IMR-90 (cell line): ENCODE measurements at regions not wholly inside any gene's neighbourhood (a gene's known extent, or its start where the extent isn't known, plus 50 kb on each side); places are given as distances from the start of the nearest gene placed in this dataset.

ENCODE experiments used
- ATAC-seq: fragments of 200-7000 bp; cut with Tn5 transposase; 2 replicates; pipeline ENCODE4 v1.9.1; 2020; ENCODE audit warnings: low read depth, mild to moderate bottlenecking, moderate library complexity
- BruUV-seq: library from RNA; stranded (reverse); fragments of 400-500 nt; replicated peaks from 2 replicates; lab custom pipeline; 2021; lab: Mats Ljungman, UMichigan
- CTCF ChIA-PET: fragments of 300-600 bp; formaldehyde crosslinking; extraction: SDS; loops from one replicate; lab custom pipeline; 2021; ENCODE audit warnings: antibody characterized with exemption; lab: Yijun Ruan, JAX
- POLR2A ChIA-PET: fragments of 300-600 bp; sonication (Branson Sonifier 250); formaldehyde crosslinking; loops from one replicate; lab custom pipeline; 2022; ENCODE audit warnings: antibody characterized with exemption; ENCODE audit not compliant: unreplicated experiment; lab: Charles Lee
- DNase-seq: peaks from one replicate; pipeline ENCODE4 v3.0.0; 2013
- H2AFZ ChIP-seq: replicated peaks from 2 replicates; pipeline ENCODE3; 2013; ENCODE audit warnings: low read length, mild to moderate bottlenecking; ENCODE audit not compliant: poor library complexity
- H2AK5ac ChIP-seq: 2 replicates; pipeline ENCODE4 v1.6.1; 2013; ENCODE audit warnings: low read depth, low read length, inconsistent platforms
- H2AK9ac ChIP-seq: replicated peaks from 2 replicates; pipeline ENCODE3; 2013; ENCODE audit warnings: mild to moderate bottlenecking, low read depth, low read length, moderate library complexity; ENCODE audit not compliant: poor library complexity
- H2BK120ac ChIP-seq: 2 replicates; pipeline ENCODE4 v1.6.1; 2013; ENCODE audit warnings: low read depth, low read length, inconsistent platforms
- H2BK15ac ChIP-seq: 3 replicates; pipeline ENCODE4 v1.6.1; 2013; ENCODE audit warnings: low read depth, low read length, inconsistent platforms
- H2BK20ac ChIP-seq: 2 replicates; pipeline ENCODE4 v1.6.1; 2013; ENCODE audit warnings: low read depth, mild to moderate bottlenecking, inconsistent platforms, low read length, moderate library complexity
- H2BK5ac ChIP-seq: 2 replicates; pipeline ENCODE4 v1.6.1; 2013; ENCODE audit warnings: mild to moderate bottlenecking, low read depth, low read length, inconsistent platforms; ENCODE audit not compliant: poor library complexity, severe bottlenecking
- H3K14ac ChIP-seq: replicated peaks from 2 replicates; pipeline ENCODE4 v1.6.1; 2013; ENCODE audit warnings: low read depth, low read length, inconsistent platforms
- H3K18ac ChIP-seq: 2 replicates; pipeline ENCODE4 v1.6.1; 2013; ENCODE audit warnings: low read depth, low read length, control low read depth
- H3K23ac ChIP-seq: 2 replicates; pipeline ENCODE4 v1.6.1; 2013; ENCODE audit warnings: low read depth, low read length, inconsistent platforms
- H3K27ac ChIP-seq: 2 replicates; pipeline ENCODE4 v1.5.1; 2013; ENCODE audit warnings: mild to moderate bottlenecking, control low read depth, low read length; ENCODE audit not compliant: insufficient read depth
- H3K27me3 ChIP-seq: 2 replicates; pipeline ENCODE4 v1.6.1; 2013; ENCODE audit warnings: low read length; ENCODE audit not compliant: control insufficient read depth, insufficient read depth
- H3K36me3 ChIP-seq: 2 replicates; pipeline ENCODE4 v1.6.1; 2013; ENCODE audit warnings: low read length, mixed read lengths; ENCODE audit not compliant: control insufficient read depth, insufficient read depth
- H3K4ac ChIP-seq: 2 replicates; pipeline ENCODE4 v1.6.1; 2013; ENCODE audit warnings: low read depth, low read length, inconsistent platforms
- H3K4me1 ChIP-seq: 2 replicates; pipeline ENCODE4 v1.6.1; 2013; ENCODE audit warnings: low read length, mixed read lengths; ENCODE audit not compliant: control insufficient read depth, insufficient read depth
- H3K4me2 ChIP-seq: 2 replicates; pipeline ENCODE4 v1.6.1; 2013; ENCODE audit warnings: low read depth, mild to moderate bottlenecking, control low read depth, low read length, moderate library complexity
- H3K4me3 ChIP-seq: 2 replicates; pipeline ENCODE4 v1.5.1; 2013; ENCODE audit warnings: low read depth, mild to moderate bottlenecking, control low read depth, low read length, moderate library complexity; ENCODE audit not compliant: insufficient read depth
- H3K56ac ChIP-seq: 2 replicates; pipeline ENCODE4 v1.6.1; 2013; ENCODE audit warnings: low read length, inconsistent platforms; ENCODE audit not compliant: insufficient read depth; ENCODE audit errors: extremely low read depth
- H3K79me1 ChIP-seq, 2 experiments: 2 replicates each; pipeline ENCODE4 v1.6.1; 2013; ENCODE audit warnings: low read length in 2 of 2, inconsistent platforms in 1 of 2, low read depth in 1 of 2
- H3K9ac ChIP-seq: 2 replicates; pipeline ENCODE4 v1.6.1; 2013; ENCODE audit warnings: low read depth, low read length, control low read depth
- H3K9me1 ChIP-seq: 2 replicates; pipeline ENCODE4 v1.6.1; 2013; ENCODE audit warnings: low read length, inconsistent platforms; ENCODE audit not compliant: insufficient read depth
- H3K9me3 ChIP-seq: 2 replicates; pipeline ENCODE4 v1.6.1; 2013; ENCODE audit warnings: low read length; ENCODE audit not compliant: control insufficient read depth, insufficient read depth
- H4K20me1 ChIP-seq: 2 replicates; pipeline ENCODE4 v1.6.1; 2013; ENCODE audit warnings: low read length, inconsistent platforms; ENCODE audit not compliant: insufficient read depth
- H4K5ac ChIP-seq: 2 replicates; pipeline ENCODE4 v1.6.1; 2013; ENCODE audit warnings: mild to moderate bottlenecking, low read depth, low read length, control low read depth
- H4K8ac ChIP-seq, 2 experiments: 2 replicates each; pipeline ENCODE4 v1.6.1; 2013; ENCODE audit warnings: low read depth in 2 of 2, low read length in 2 of 2, control low read depth in 1 of 2, inconsistent platforms in 1 of 2
- H4K91ac ChIP-seq: 2 replicates; pipeline ENCODE4 v1.6.1; 2013; ENCODE audit warnings: low read depth, low read length, inconsistent platforms; ENCODE audit not compliant: insufficient read depth
- BHLHE40 ChIP-seq: fragments of 150-350 bp; IDR thresholded peaks from 2 replicates; pipeline ENCODE4 v1.6.1; 2016; ENCODE audit warnings: mild to moderate bottlenecking, low read depth, low read length
- CEBPB ChIP-seq: IDR thresholded peaks from 2 replicates; pipeline ENCODE4 v1.6.1; 2012; ENCODE audit warnings: low read depth, low read length, improper control_type of control experiment
- CHD1 ChIP-seq: IDR thresholded peaks from 2 replicates; pipeline ENCODE4 v1.6.1; 2012; ENCODE audit warnings: low read depth, low read length, improper control_type of control experiment
- CTCF ChIP-seq: conservative IDR thresholded peaks from 2 replicates; pipeline ENCODE4 v1.5.1; 2012; ENCODE audit warnings: mild to moderate bottlenecking, low read depth, low read length, improper control_type of control experiment
- ELK1 ChIP-seq: fragments of 150-350 bp; IDR thresholded peaks from 2 replicates; pipeline ENCODE4 v1.6.1; 2016; ENCODE audit warnings: low read depth, mild to moderate bottlenecking, low read length, moderate library complexity, borderline replicate concordance
- FOS ChIP-seq: fragments of 150-350 bp; IDR thresholded peaks from 2 replicates; pipeline ENCODE4 v1.6.1; 2016; ENCODE audit warnings: low read depth, low read length
- MAFK ChIP-seq: IDR thresholded peaks from 2 replicates; pipeline ENCODE4 v1.6.1; 2012; ENCODE audit warnings: low read depth, low read length, improper control_type of control experiment
- MAZ ChIP-seq: IDR thresholded peaks from 2 replicates; pipeline ENCODE4 v1.6.1; 2012; ENCODE audit warnings: low read depth, mild to moderate bottlenecking, low read length, improper control_type of control experiment, moderate library complexity, borderline replicate concordance
- MXI1 ChIP-seq: IDR thresholded peaks from 2 replicates; pipeline ENCODE4 v1.6.1; 2012; ENCODE audit warnings: low read depth, mild to moderate bottlenecking, low read length, moderate library complexity, borderline replicate concordance
- NFE2L2 ChIP-seq: fragments of 150-350 bp; IDR thresholded peaks from 2 replicates; pipeline ENCODE4 v1.6.1; 2016; ENCODE audit warnings: low read depth, mild to moderate bottlenecking, low read length
- POLR2A ChIP-seq: IDR thresholded peaks from 2 replicates; pipeline ENCODE4 v1.6.1; 2012; ENCODE audit warnings: mild to moderate bottlenecking, low read depth, low read length
- RAD21 ChIP-seq: IDR thresholded peaks from 2 replicates; pipeline ENCODE4 v1.6.1; 2012; ENCODE audit warnings: low read length, improper control_type of control experiment
- RCOR1 ChIP-seq: IDR thresholded peaks from 2 replicates; pipeline ENCODE4 v1.6.1; 2012; ENCODE audit warnings: mild to moderate bottlenecking, low read length, improper control_type of control experiment; ENCODE audit not compliant: insufficient replicate concordance
- RFX5 ChIP-seq: IDR thresholded peaks from 2 replicates; pipeline ENCODE4 v1.8.0; 2012; ENCODE audit warnings: low read depth, mild to moderate bottlenecking, low read length, moderate library complexity
- SMC3 ChIP-seq: fragments of 150-350 bp; IDR thresholded peaks from 2 replicates; pipeline ENCODE4 v1.6.1; 2016; ENCODE audit warnings: low read depth, mild to moderate bottlenecking, antibody characterized with exemption, low read length, moderate library complexity
- USF2 ChIP-seq: fragments of 150-350 bp; IDR thresholded peaks from 2 replicates; pipeline ENCODE4 v1.6.1; 2017; ENCODE audit warnings: mild to moderate bottlenecking, antibody characterized with exemption, low read length, low read depth
- WGBS, 2 experiments: methylation state at CpG; one replicate each; pipeline versions ENCODE4 v1.1.5 to v1.1.7; 2013; ENCODE audit warnings: missing lambda C conversion rate in 2 of 2; ENCODE audit not compliant: insufficient read length in 1 of 2; ENCODE audit errors: extremely low coverage in 2 of 2; 5-methylcytosine and 5-hydroxymethylcytosine counted together
- dilution Hi-C: fragments of 300-500 bp; cut with HindIII; formaldehyde crosslinking; loops from one replicate; pipeline ENCODE4 v1.14.3; 2018; ENCODE audit warnings: low sequenced_read_pairs; ENCODE audit not compliant: unreplicated experiment
- in situ Hi-C: fragments of 300-500 bp; cut with MboI; formaldehyde crosslinking; loops from 3 replicates; pipeline ENCODE4 v1.14.3; 2019; ENCODE audit warnings: low sequenced_read_pairs, inconsistent platforms, mixed read lengths
- intact Hi-C: fragments of 100-400 bp; cut with micrococcal nuclease; formaldehyde crosslinking; loops from 2 replicates; pipeline ENCODE4 v1.10.0; 2022

- H3K79me1 ChIP-seq: no peaks in the 10 kb centered on the region
- H2AFZ ChIP-seq: no peak overlapping the region
- H3K27ac ChIP-seq: no peak overlapping the region
- in situ Hi-C loops (no loop called here), intact Hi-C loops (no loop called here), dilution Hi-C loops (no loop called here)
- H3K23ac ChIP-seq: no peak overlapping the region
- no peak overlapping the region for H2BK15ac ChIP-seq
- H3K56ac ChIP-seq: no peak overlapping the region
- H3K4me1 ChIP-seq: peaks cover 5% of the 10 kb centered on the region
- no CpG with 5 or more reads among the region's 2 CpGs for WGBS, 2 experiments
- no peaks in the 10 kb centered on the region for H3K36me3 ChIP-seq
- H3K18ac ChIP-seq: no peak overlapping the region
- no peaks in the 10 kb centered on the region for H3K27me3 ChIP-seq
- no peak for TF ChIP-seq FOS
- no peak for TF ChIP-seq RCOR1
- no peak for TF ChIP-seq BHLHE40
- TF ChIP-seq CTCF: no peak
- no peak for TF ChIP-seq RFX5
- TF ChIP-seq MAFK: no peak
- TF ChIP-seq NFE2L2: no peak
- no peak for TF ChIP-seq CHD1
- TF ChIP-seq ELK1: no peak
- TF ChIP-seq MXI1: no peak
- TF ChIP-seq RAD21: no peak
- no peak for TF ChIP-seq MAZ
- no peak for TF ChIP-seq USF2
- no peak for TF ChIP-seq POLR2A
- no peak for TF ChIP-seq CEBPB
- no peak for TF ChIP-seq SMC3
- H3K9ac ChIP-seq: no peak overlapping the region
- H3K9me1 ChIP-seq: 0 out of 2 replicates have a peak, but pooled peaks cover 2% of the 10 kb centered on the region
- H3K9me3 ChIP-seq: no peaks in the 10 kb centered on the region
- no peak overlapping the region for H2BK5ac ChIP-seq
- DNase-seq (no peak), ATAC-seq (no peak)
- no peak overlapping the region for H4K5ac ChIP-seq
- H3K4me2 ChIP-seq: no peak overlapping the region
- H4K8ac ChIP-seq: no peak overlapping the region
- H2AK9ac ChIP-seq: no peak overlapping the region
- H2AK5ac ChIP-seq: no peak overlapping the region
- BruUV-seq: no TSS peak
- H4K20me1 ChIP-seq: no peaks in the 10 kb centered on the region
- H2BK120ac ChIP-seq: no peak overlapping the region
- POLR2A ChIA-PET: no interaction called here
- no peak overlapping the region for H3K14ac ChIP-seq
- CTCF ChIA-PET: no interaction called here
- no peak overlapping the region for H4K91ac ChIP-seq
- no peak overlapping the region for H2BK20ac ChIP-seq
- H3K4me3 ChIP-seq: no peak overlapping the region
- no peak overlapping the region for H3K4ac ChIP-seq
Measured at GRCh38 chr10:53033396-53033795, 260.8 kb upstream of the MBL2 start.
